HG02623 (cell line): ENCODE measurements at regions not wholly inside any gene's neighbourhood (a gene's known extent, or its start where the extent isn't known, plus 50 kb on each side); places are given as distances from the start of the nearest gene placed in this dataset.

Experiments used
- ATAC-seq: cut with Tn5 transposase; IDR thresholded peaks from one replicate; pipeline ENCODE4 v1.9.1; 2021; ENCODE audit warnings: moderate library complexity; ENCODE audit not compliant: unreplicated experiment

DNA sequence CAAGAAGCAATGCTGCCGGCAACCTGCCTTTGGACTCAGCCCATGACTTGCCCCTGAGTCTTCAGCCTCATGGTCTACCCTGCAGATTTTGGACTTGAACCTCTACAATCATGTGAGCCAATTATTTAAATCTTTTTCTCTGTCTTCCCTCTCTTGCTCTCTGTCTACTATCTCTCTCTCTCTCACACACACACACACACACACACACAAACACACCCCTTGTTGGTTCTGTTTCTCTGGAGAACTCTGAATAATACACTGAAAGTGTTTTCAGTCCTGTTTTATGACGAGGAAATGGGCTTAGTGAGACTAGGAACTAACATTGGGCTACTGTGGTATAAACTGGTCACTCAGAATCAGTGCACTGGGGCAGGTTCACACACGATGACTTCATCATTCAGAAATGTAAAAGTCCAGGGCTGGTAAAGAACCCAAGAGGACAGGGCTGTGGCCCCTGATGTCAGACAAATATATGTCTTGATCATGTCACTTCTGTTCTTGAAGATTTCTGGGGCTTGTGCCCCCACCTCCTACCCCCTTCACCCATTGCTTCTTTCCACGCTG is 266.1 kb upstream of the SIX2 start:
- no peak for ATAC-seq

DNA sequence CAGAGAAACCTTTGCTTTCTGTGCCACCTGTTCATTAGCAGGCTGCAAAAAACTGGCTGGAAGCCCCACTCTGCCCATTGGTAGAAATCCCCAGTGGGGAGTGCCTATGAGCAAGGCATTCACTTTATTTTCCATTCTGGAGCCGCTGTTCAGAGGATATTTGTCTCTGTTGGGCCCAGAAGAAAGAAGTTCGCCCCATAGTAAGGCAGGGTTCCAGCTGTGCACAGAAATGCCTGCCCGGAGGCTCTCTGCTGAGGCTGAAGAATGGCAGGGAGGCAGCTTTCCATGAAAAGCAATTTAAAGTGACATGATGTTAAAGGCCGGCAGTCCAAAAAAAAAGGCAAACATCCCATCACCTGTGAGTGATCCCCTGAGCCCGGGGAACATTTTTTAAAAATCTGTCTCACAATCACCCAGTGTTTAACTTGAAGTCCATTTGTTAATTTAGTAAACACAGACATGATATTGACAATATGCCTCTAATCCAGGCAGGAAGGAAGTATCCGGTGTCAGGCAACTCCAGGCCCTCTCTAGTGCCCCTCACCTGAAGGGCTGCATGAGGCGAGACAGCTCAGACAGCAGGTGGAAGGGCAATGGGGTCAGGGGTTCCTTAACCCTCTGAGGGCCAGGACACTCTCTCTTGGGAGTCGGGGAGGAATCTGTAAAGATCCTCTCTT is 265.1 kb upstream of the SIX2 start:
- ATAC-seq = no peak

DNA sequence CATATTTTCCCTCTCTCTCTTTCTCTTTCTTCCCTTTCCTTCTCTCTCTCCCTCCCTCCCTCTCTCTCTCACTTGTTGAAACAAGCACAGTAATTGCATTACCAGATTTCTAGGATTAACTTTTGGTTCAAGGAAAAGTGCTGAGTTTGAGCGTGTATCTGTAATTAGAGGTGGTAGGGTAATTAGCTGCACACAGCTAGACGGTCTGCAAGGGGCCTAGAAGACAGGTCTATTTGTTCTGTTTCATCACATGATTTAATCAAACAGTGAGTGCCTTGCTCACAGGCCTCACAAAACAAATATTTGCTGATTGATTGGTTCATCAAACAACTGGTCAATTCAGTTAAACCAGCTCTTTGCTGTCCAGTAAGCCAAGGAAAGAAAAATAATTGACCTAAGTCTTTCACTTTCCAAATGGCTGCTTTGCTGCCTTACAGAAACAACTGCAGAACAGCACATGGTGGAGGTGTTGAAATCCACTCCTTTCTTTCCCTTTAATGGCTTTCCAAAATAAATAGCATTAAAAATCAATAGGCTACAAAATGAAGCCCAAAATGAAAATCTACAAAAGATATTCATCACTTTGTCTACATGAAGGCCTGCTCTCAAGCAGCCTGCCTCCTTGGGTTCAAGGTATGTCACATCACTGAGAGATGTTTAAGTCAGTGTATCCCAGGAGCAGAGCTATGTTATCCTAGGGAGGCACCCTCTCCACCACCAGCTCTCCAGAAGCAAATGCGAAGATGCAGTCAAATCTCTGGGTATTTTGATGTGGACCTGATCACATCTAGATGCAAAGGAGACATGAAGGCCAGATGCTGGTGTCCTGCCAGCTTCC is 264.4 kb upstream of the SIX2 start:
- no peak for ATAC-seq

DNA sequence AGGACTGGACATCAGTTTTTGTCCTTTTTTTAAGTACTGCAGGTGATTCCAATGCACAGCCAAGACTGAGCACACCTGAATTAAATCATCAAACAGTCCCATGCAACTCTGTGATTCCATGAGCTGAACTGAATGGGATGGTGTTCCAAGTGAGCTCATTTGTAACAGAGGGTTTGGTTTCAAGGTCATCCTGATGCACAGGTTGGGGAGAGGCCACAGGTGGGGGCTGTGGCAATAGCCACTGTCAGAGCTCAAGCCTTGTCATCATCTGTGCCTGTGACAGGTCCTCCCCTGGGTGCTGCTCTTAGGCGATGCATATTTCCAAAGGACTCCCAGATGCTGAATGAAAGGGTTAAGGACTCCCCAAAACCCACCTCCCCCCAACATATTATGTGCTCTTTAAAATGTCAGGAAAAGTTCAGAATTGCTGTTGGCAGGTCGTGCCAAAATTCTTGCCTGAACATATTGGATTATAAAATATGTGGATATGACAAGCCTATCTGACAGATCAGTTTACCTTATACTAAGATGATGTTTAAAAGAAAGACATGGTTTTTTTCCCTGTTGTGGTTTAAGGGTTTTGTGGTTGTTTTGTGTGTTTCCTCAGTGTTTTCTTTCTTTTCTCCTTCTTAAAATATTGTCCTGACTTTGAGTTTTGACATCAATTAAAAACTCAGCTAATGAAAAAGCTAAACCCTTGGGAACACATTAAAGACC is 263.5 kb upstream of the SIX2 start:
- ATAC-seq = no peak

DNA sequence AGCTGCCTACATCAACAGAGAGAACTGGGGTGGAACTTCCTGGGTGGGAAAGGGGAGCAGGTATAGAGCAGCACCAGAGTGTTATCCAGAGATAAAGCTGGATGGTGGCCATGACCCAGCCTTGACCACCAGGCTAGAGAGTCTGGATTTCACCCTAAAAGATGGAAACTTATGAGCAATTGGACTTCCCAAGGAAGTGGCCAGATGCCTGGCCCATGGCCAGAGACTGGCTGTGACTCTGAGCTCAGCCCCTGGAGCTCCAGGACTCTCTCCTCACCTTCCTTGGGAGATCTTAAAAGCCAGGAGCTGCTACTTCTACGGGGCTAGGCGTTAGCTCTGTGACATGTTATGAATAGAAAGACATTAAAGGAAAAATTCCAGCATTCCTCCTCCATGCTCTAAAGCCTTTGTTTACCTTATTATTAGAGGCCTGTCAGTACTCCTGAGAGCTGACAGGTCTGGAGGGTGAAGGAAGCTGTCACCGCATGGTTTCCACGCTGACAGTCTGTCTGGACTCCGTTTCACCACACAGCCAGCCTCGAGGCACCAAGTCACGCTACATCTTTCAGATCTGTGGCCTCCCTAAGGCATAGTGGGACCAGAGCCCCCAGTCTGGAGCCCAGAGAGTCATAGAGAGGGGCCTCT is 260.0 kb upstream of the SIX2 start:
- no peak for ATAC-seq

DNA sequence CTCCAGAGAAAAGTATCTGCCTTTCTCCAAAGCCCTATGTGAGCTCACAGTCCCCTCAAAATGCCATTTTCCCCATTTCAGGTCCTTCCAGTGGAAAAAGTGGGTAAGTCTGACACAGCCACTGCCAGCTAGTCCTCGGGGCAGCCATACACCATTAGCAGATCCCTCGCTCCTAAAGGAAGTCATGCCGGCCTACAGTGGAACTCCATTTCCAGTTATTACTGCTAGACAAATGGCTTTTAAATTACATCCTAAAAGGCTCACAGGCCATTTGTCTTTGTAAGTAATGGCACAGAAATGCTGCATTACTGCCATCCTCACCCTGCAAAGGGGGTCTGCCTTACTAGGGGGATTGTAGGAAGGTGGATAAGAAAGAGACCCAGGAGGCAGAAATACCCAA is 259.4 kb upstream of the SIX2 start:
- no peak for ATAC-seq

DNA sequence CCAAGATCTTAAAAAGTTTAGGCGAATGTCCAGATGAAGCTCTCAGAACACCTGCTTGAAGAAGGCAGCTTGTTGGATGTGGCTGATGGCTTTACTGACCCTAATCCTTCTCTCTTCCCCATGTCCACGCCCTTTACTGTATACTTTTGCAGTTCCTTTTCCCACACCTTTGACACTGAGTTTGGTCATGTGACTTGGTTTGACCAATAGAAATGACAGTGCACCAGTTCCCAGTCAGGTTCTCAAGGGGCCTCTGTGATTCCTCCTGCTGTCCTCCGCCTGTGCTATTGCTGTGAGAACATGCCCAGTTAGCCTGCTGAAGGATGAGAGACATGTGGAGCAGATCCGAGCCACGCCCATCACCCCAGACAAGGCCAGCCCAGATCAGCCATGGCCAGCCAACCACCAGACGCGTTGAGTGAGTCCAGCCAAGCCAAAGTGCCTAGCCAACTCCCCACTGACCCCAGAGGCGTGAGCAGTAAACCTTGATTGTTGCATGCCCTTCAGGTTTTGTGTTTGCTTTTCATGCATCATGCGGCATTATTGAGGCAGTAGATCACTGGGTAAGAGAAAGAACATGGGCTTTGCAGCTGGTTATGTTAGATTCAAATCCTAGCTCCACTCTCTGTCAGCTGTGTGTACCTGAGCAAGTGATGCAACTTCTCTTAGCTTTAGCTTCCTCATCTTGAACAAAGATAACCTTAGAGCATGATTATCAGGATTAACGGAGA is 258.0 kb upstream of the SIX2 start:
- ATAC-seq = no peak

DNA sequence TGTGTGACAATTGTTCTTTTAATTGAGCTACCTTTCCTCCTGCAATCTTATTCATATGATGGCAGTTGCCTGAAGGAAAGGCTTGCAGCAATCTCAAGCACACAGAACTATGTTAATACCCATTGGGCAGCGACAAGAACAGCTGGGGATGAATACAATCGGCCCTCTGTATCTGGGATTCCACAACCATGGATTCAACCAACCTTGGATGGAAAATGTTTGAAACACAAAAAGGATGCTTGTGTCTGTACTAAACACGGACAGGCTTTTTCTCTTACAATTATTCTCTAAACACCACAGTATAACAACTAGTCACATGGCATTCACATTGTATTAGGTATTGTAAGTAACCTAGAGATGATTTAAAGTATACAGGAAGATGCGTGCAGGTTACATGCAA is 256.1 kb upstream of the SIX2 start:
- no peak for ATAC-seq

DNA sequence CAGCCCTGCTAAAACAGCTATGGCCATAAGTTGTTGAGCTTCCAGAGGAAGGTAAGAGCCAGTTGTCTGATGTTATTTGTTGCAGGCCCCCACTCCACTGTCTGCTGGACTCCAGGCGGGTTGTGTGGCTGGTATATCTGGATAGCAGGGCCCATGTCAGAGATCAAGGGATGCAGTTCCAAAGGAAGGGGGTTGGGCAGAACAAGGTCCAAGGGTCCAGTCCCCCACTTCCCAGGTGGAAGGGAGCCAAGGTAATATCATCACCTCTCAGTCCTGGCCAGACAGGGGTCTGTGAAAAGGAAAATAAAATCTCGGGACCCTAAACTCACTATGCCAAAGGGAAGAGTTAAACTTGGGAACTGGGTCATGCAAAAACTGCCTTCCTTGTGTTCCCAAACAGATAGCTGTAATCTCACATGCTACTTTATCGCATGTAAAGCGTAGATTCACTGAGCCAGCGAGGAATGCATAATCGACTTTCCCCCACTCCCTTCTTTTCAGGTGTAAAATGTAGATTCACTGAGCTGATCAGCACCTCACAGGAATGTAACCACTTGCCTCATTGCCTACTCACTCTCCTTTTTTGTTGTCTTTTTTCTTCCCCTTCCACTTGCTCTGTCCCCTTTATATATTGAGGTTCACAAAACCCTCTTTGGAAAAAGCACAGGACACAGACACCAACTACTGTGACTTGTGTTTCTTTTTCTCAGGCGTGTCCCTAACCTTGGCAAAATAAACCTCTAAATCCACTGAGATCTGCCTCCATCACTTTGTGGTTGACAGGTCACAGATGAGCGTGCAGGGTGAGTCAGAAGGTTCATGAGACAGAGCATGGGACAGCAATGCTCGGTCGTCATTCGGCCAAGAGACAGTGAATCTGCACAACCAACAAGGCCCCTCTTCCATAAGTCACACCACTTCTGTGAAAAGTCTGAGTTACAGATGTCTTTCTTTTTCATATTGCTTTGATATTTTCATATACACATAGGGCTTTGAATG is 255.3 kb upstream of the SIX2 start:
- no peak for ATAC-seq

DNA sequence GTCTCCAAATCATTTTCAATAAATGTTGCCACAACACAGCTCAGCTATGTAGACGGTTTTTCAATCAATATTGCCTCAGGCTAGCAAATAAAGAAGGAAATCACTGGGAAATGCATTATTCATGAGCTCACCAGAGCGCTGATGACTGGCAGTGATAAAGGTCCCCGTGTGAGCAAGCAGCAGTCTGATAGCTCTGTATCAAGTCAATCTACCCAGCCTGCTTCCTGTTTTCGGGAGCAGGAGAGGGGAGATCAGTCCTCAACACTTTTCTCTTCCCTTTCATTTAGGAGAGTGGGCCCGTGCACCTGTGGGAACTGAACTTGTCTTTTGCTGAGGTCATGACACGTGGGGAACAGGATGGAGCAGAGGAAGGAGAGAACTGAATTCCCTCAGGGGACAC is 253.9 kb upstream of the SIX2 start:
- no peak for ATAC-seq

DNA sequence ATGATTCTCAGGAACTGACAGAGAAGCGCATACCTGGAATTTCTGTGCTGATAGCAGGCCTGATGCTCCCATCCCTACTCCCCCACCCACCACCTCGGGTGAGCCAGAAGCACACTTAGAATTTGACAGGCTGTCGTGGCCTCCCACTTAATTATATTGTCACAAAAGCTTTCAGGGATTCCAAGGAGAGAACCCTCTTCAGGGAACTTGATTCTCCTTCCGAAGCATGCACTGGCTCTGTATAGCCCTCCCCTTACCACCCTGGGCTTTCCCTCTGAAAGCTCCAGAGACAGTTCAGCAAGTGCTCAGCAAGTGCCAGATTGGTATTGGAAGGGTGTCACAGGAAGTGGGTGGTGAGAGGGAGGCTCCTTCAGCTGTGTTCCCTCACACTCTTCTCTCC is 252.5 kb upstream of the SIX2 start:
- no peak for ATAC-seq

DNA sequence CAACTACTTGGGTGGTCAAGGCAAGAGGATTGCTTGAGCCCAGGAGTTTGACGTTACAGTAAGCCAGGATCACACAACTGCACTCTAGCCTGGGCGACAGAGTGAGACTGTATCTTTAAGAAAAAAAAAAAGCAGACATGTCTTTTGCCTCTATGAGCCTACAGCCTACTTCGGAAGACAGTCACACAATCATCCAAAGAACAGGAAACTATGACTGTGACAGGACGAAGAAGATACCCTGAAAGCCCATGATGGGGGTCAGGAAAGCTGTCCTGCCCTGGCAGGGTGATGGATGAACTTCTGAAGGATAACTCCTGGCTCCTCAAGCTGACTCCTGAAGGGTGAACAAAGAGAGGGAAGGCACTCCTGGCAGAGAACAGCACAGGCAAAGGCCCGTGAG is 251.7 kb upstream of the SIX2 start:
- ATAC-seq = no peak

DNA sequence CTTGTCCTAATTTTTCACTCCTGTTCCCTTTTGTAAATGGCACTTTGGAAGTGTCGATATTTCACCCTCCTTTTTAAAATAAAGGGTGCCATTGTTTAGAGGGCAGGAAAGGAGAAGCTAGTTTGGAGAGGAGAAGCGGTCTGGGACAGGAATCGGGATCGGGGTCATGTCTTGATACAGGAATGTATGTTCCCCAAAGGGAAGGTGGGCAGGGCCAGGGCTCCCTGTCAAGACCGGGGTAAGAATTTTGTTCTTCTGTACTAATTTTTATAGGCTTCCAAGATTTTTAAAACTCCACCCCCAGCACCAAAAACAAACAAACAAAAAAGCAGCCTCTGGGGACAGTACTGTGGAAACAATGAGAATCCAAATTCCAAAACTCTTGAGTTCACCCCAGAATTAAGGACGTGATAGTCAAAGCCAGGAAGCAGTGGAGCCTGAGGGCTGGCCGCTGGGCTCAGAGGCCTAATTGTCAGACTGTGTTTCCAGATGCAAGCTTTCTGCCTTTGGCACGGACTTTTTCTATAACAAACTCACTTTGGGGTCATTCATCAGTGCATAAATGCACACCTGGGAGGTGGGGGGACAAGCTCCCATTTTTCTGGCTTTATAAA is 250.4 kb upstream of the SIX2 start:
- ATAC-seq = no peak

DNA sequence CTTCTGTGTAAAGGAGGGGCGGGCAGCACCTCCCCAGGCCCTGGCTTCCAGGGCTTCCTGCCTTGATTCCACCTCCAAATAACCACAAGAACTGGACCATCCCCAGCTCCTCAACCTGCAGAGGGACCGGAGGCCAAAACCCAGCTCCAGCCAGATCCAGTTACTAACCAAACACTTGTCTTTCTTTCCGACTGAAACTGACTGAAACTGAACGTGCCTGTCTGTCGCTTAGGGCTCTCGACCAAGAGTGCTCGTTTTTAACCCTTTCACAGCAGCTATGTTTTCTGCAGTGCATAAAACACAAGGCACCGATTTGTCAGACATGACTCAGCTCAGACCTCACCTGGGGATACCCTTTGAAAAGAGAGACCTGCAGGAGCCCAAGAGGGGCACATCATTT is 249.9 kb upstream of the SIX2 start:
- ATAC-seq = no peak

DNA sequence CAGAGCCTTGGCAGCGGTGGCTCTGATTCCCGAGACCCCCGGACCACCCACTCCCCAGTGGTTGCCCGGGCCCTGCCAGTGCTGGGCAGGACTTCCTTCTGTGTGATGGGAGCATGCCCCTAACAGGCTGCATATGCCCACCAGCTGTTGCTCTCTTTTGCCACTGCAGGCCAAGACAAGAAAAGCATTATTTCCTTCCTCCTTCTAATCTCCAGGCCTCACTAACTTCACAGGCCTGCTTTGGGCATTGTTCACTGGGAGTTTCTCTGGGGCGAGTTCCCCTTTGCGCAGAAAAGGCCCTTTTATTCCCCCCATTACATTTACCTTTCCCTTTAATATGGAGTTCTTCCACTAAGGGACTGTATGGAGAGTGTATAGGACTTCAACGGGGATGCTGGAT is 249.1 kb upstream of the SIX2 start:
- no peak for ATAC-seq

DNA sequence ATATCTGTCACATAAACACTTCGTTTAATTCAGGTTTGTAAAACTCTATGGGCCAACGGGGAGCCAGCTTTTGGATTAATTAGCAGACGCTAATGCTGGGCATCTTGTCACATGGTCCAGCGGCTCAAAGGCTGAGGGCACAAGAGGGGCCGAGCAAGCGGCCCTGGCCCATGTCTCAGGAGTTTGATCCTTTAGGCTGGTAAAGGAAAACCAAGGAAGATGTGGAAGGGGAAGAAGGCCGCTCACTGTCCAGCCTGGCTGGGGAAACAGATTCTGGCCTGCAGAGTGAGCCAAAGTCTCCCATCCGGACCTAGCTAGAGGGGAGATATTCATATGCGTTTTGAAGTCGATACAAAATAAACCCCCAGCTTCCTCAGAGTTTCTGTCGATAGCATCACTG is 248.6 kb upstream of the SIX2 start:
- ATAC-seq = no peak

DNA sequence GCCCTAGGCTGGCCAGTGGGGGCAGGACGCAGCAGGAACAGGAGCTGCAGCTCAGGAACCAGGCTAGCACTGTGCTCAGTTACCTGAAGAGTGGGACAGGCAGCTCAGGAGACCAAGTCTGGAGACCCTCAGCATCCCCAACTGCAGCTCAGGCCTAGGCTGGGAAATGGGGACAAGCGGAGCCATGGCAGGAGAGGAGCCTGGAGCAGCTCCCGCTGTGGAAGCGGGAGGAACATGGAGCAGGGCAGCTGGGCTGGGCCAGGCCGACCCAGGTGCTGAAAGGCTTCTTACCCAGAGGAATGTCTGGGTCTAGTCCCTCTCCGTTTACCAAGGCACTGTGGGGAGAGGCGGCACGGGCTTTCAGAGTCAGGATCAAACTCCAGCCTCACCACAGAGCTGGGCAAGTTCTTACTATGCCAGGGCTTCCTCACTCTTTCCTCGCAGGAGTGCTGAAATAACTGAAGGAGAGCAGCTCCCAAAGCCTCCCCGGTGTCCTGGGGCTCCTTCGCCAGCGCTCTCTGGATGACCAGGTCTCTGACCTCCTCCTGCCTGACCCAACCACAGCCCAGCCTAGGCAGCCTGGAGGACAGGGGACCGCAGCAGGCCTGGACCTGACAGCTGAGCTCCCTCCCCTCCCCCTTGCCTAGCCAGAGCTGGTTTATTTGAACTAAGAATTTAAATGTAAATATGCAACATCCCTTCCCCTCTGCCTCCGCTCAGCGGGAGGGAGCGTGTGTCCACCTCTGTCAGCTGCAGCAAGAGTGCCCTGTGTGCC is 247.8 kb upstream of the SIX2 start:
- ATAC-seq = no peak
